Hematopoietic multipotent progenitor cell treated with erythropoietin and hydrocortisone succinate and interleukin-3 and kit ligand, for 6 days (in vitro differentiated cells): ENCODE measurements at regions not wholly inside any gene's neighbourhood (a gene's known extent, or its start where the extent isn't known, plus 50 kb on each side); places are given as distances from the start of the nearest gene placed in this dataset.
"Not testable (repeated sequence)": the region's sequence is repeated elsewhere in the genome, so short reads cannot be mapped to it uniquely, and the experiment has no call there.

ENCODE experiments used
- DNase-seq: peaks from one replicate; pipeline ENCODE4 v3.0.0-alpha.2; 2015

DNA sequence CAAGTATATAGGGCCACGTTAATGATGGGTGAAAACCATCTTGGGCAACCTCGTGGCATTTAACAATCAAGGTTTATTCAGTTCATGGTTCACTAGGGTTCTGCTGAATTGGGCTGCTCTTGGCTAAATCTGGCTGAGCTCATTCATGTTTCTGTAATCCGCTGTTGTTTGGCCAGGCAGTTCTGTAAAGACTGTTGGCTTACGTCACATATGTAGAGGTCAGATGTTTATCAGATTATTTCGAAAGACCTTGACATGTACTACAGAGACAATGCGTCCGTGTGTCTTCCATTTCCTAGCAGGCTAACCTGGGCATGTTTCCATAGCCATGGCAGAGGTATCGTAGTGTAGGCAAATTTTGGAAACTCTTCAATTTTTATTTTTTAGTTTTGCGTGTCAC is 190.0 kb upstream of the ZWINT start:
- DNase-seq: no peak

GRCh38 chr10:56547163-56547562 is 186.1 kb upstream of the ZWINT start:
- no peak for DNase-seq

DNA sequence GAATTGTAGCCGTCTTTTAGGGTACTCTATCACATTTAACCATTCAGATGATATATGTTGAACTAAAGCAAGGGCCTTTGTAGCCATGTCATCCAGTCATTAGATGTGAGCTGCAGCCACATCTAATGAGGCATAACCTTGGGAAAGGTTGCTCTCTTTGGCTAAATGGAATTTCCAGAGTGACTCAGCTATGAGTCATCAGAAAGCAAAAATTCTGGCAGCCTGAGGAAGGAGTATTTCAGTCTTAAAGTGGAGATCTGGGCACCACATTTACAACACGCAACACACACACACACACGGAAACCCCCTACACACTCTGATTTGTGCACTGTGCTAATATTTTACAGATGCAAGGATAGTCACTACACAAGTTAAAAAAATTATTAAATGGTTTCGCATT is 176.9 kb upstream of the ZWINT start:
- no peak for DNase-seq

- DNase-seq: no peak
Measured at GRCh38 chr10:56522166-56522565, 161.1 kb upstream of the ZWINT start.

DNA sequence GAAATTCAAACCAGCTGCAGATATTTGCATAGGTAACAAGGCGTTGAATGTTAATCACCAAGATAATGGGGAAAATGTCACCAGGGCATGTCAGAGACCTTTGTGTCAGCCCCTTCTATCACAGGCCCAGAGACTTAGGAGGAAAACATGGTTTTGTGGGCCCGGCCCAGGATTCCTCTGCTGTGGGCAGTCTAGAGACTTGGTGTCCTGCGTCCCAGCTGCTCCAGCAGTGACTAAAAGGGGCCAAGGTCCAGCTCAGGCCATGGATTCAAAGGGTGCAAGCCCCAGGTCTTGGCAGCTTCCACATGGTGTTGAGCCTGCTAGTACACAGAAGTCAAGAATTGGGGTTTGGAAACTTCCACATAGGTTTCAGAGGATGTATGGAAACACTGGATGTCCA is 147.5 kb upstream of the ZWINT start:
- DNase-seq: no peak

DNA sequence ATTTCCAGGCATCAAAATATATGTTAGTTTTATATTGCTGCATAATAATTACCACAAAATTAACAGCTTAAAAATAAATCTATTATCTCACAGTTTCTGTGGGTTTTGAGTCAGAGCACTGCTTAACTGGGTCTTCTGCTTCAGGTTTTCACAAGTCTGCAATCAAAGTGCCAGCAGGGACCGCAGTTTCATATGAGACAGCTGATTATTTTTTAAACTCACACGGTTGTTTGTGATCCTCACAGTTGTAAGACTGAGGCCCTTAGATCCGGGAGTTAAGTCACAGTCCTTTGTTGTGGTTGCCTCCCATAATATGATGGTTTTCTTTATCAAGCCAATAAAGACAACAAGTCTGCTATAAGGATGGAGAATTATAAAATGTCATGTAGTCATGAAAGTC is 146.0 kb upstream of the ZWINT start:
- DNase-seq: no peak

DNA sequence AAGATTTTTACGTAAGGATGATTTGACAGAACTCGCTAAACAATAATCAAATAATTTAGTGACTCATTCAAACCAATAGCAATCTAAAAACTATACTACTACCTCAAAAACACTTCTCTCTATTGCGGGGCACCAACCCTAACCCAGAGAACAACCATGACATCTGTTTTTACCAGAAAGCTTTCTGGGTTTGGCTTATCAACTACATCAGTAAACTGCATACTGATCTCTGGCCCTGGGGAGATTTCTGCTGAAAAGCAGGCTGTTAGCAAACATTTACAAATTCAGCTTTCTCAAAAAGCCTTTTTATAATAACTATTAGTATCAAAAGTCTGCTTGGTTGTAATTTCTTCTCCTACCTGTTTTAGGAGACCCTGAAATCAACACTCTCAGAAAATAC is 144.5 kb upstream of the ZWINT start:
- DNase-seq: no peak

DNA sequence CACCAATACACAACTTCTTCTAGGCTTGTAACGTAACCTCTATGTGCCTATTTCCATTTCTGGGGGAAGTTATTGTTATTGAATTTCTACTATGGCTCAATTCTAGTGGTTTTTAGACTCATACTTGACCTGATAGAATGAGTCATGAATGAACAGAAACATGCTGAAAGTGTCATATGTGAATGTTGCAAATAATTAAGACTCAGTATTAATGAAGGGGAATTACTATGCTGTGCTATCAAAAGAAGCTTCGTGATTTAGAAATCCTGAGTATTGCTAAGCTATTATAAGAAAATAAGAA is 135.1 kb upstream of the ZWINT start:
- no peak for DNase-seq

- no peak for DNase-seq
Measured at GRCh38 chr10:56487746-56488145, 126.7 kb upstream of the ZWINT start.

- DNase-seq: no peak
Measured at GRCh38 chr10:56481521-56482091, 120.5 kb upstream of the ZWINT start.

GRCh38 chr10:56472978-56473377 is 111.9 kb upstream of the ZWINT start:
- DNase-seq: no peak

- no peak for DNase-seq
Measured at GRCh38 chr10:56470701-56471100, 109.6 kb upstream of the ZWINT start.

- DNase-seq: no peak
Measured at GRCh38 chr10:56469482-56469881, 108.4 kb upstream of the ZWINT start.

DNA sequence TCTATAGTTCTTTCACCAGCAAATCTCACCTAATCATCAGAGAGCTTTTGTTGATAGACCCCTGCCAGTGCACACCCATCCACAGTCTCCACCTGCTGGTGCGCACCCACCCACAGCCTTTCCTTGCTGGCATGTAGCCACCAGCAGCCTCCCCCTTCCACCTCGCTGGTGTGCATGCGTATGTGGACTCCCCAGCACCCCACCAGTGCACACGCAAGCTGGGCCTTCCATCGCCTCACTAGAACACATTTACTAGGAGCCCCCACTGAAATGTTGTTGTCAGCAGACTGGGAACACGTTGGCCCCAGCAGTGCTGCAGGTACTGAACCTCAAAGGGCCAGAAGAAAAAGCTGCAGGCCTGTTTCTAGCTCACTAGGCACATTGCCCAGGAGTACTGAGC is 104.9 kb upstream of the ZWINT start:
- no peak for DNase-seq

DNA sequence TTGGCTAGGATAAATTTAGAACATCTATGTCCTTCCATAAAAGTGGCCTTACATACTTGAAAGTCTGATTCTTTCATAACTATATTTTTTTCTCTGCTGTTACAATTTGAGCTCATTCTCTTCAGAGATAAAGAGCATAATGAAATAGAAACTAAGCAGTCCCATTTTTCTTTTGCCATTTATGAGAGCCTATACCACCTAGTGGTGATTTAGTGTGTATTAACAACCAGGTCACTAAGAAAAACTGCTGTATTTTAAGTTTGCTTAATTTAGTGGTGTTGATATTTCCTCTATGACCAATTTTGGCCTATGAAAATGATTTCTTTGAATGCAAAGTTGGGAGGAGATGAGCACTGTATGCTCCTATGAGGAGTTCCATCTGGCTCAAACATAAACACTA is 88.7 kb upstream of the ZWINT start:
- DNase-seq: peak; percentile 8

GRCh38 chr10:56447613-56448012 is 86.6 kb upstream of the ZWINT start:
- not testable (repeated sequence) for DNase-seq

GRCh38 chr10:56441337-56441736 is 80.3 kb upstream of the ZWINT start:
- DNase-seq: not testable (repeated sequence)
